ENCODE measurements at regions not wholly inside any gene's neighbourhood (a gene's known extent, or its start where the extent isn't known, plus 50 kb on each side); places are given as distances from the start of the nearest gene placed in this dataset.

- TF ChIP-seq FOXM1 (IDR thresholded peaks at IDR 0.05; ENCODE audit: borderline replicate concordance, low read depth), result no peak
- no peak for TF ChIP-seq TAF1 (IDR thresholded peaks at IDR 0.05; ENCODE audit: low read depth)
- no peak for TF ChIP-seq MAX (IDR thresholded peaks at IDR 0.05)
- TF ChIP-seq YY1 (IDR thresholded peaks at IDR 0.05; ENCODE audit: low read depth), result no peak
- no peak for TF ChIP-seq RAD21 (IDR thresholded peaks at IDR 0.05; ENCODE audit: low read depth)
- no peak for TF ChIP-seq EP300 (IDR thresholded peaks at IDR 0.05; ENCODE audit: borderline replicate concordance)
- no peak for TF ChIP-seq ZBTB7A (IDR thresholded peaks at IDR 0.05; ENCODE audit: low read depth)
- TF ChIP-seq REST (IDR thresholded peaks at IDR 0.05; ENCODE audit: low read depth), result no peak
These were observed 343.7 kb downstream of the RPS24 start for GRCh38 chr10:78377356-78377755.

All from Ishikawa (cell line).